ENCODE measurements at regions not wholly inside any gene's neighbourhood (a gene's known extent, or its start where the extent isn't known, plus 50 kb on each side); places are given as distances from the start of the nearest gene placed in this dataset.

GRCh38 chr16:73615071-73615940 lies 567.4 kb upstream of the ZFHX3 start:
- in situ Hi-C loops (cut with HindIII; ENCODE audit: low sequenced_read_pairs): no loop called here

DNA sequence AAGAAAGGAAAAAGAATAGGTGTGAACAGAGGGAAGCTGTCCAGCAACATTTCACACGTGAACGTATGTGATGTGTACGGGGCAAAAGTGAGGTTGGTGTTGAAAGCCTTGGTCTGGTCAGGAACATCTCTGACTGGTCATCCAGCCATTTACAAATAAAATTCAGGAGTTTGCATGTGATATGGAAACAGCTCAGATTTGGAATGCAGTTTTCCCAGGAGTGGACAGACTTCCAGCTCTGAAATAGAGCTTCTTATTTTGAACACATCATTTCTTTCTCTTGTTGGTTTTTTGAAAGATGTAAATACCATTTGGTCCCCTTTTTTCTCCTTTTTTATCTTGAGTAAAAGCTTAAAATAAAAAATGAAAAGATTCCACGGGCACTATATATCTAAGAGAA lies 566.2 kb upstream of the ZFHX3 start:
- in situ Hi-C loops (cut with HindIII; ENCODE audit: low sequenced_read_pairs): no loop called here

GRCh38 chr16:73610605-73611156 lies 562.8 kb upstream of the ZFHX3 start:
- in situ Hi-C loops (cut with HindIII; ENCODE audit: low sequenced_read_pairs): no loop called here

- in situ Hi-C loops (cut with HindIII; ENCODE audit: low sequenced_read_pairs): no loop called here
These were observed 562.2 kb upstream of the ZFHX3 start for GRCh38 chr16:73610160-73610559.

DNA sequence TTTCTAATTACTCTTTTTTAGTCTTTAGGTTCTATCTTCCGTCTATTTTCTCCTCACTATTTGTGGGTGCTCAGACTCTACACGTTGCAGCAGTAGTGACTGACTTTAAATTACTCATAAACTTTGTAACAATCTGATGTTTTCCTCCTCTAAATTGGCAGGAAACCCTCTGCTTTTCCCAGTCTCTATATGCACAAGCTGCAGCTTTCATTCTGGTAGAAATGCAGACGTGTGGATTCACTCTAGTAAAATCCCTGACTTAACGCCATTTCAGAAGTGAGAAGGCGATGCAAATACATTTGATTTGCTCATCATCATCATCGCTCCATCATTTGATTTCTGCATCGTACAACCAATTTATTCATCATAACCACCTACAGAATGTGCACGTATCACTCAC lies 561.0 kb upstream of the ZFHX3 start:
- in situ Hi-C loops (cut with HindIII; ENCODE audit: low sequenced_read_pairs): no loop called here

- in situ Hi-C loops (cut with HindIII; ENCODE audit: low sequenced_read_pairs): no loop called here
These were observed 557.4 kb upstream of the ZFHX3 start for GRCh38 chr16:73605309-73605708.

DNA sequence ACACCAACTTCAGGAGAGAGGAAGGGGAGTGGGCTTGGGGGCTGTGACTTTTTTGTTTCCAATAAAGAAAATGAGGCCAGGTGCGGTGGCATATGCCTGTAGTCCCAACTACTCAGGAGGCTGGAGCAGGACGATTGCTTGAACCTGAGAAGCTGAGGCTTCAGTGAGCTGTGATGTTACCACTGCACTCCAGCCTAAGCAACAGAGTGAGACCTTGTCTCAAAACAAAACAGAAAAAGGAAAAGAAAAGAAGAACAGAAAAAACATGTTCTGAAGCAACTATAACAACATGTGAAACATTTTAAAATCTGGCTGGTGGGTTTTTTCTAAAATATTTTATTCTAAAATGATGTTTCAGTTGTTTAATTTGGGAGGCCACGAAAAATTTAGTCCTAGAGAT lies 554.0 kb upstream of the ZFHX3 start:
- in situ Hi-C loops (cut with HindIII; ENCODE audit: low sequenced_read_pairs): no loop called here

DNA sequence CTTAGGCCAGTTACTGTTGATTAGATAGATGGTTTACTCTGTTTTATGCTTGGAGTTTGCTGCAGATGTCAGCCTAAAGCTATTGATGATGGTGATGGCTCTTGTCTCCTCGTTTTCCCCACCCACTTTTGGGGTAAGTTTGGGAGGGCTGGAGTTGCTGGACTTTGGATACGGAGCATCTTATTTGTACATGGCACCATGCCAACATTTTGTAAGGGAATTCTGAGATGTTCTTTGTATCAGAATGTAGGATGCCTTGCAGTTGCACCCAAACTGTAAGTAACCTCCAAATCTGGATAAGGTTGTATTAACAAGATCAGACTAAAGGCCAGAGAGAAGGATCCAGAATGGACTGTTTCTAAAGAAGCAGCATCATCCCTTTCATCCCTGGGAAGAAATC lies 551.9 kb upstream of the ZFHX3 start:
- in situ Hi-C loops (cut with HindIII; ENCODE audit: low sequenced_read_pairs): no loop called here

DNA sequence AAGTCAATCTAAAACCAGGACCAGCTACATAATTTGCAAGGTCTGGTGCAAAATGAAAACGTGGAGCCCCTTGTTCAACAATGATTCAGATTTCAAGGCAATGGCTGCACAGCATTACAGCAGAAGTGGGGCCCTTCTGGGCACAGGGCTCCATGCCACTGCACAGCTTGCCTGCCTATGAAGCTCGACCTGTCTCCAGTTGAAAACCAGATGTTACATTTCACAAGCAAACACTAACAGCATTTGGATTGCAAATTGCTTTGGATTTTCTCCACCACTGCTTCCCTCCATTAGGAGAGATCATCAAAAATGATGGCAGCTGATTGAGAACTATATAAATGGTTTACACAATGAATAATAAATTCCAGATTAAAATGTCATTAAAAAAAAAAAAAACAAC lies 551.4 kb upstream of the ZFHX3 start:
- in situ Hi-C loops (cut with HindIII; ENCODE audit: low sequenced_read_pairs): no loop called here

- in situ Hi-C loops (cut with HindIII; ENCODE audit: low sequenced_read_pairs): no loop called here
These were observed 536.2 kb upstream of the ZFHX3 start for GRCh38 chr16:73584157-73584556.

DNA sequence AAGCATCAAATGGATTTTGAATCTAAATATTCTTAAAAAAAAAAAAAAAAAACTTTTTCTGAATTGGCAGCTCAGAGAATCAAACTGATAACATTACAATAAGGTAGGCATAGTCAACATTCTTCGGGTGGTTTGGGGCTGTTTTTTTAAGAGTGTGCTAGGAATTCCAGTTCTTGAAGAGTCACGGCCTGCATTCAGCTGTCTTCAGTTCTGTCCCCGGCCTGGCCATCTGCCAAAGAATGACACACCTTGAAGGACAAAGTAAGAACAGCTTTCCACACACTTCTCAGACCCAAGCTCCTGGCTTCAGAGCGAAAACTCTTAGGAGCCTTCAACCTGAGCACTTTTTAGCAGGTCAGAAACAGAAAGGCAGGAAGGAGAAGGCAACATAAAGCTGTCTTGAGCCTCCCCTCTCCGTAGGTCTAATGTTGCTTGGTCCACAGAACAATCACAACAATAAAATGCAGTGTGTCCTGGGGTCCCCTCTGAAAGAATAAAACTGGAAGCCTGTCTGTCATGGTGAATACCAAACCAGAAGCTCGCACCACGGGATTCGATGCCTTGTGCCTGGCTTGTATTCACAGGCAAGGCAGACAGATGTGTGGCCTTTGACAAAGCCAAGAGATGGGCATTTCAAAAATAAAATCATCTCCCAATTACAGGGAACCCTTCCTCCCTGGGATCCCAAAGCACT lies 524.4 kb upstream of the ZFHX3 start:
- in situ Hi-C loops (cut with HindIII; ENCODE audit: low sequenced_read_pairs): loop anchor here (25.0 kb wide), 1 partner anchor 315 kb away; no protein-coding TSS in a partner anchor

GRCh38 chr16:73569266-73569980 lies 521.5 kb upstream of the ZFHX3 start:
- in situ Hi-C loops (cut with HindIII; ENCODE audit: low sequenced_read_pairs): loop anchor here (25.0 kb wide), 1 partner anchor 318 kb away; no protein-coding TSS in a partner anchor

DNA sequence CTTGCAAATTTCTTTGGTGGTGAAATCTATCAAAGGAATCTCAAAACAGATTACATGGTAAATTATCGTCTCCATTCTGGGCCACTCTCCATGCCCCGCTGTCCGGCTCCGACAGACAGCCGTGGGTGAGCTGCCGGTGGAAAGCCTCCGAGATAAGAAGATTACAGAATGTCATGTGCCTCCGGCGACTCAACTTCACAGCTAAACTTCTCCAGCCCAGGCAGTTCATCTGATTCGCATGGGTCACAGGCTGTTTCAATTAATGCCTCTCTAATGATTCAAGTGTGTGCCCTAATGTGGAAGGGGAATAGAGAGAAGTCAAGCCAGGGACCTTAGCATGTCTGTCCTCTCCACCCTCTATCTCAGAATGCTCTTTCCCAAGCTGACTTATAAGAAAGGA lies 520.8 kb upstream of the ZFHX3 start:
- in situ Hi-C loops (cut with HindIII; ENCODE audit: low sequenced_read_pairs): loop anchor here (25.0 kb wide), 1 partner anchor 319 kb away; no protein-coding TSS in a partner anchor

GRCh38 chr16:73565925-73566324 lies 518.0 kb upstream of the ZFHX3 start:
- in situ Hi-C loops (cut with HindIII; ENCODE audit: low sequenced_read_pairs): loop anchor here (25.0 kb wide), 1 partner anchor 321 kb away; no protein-coding TSS in a partner anchor

DNA sequence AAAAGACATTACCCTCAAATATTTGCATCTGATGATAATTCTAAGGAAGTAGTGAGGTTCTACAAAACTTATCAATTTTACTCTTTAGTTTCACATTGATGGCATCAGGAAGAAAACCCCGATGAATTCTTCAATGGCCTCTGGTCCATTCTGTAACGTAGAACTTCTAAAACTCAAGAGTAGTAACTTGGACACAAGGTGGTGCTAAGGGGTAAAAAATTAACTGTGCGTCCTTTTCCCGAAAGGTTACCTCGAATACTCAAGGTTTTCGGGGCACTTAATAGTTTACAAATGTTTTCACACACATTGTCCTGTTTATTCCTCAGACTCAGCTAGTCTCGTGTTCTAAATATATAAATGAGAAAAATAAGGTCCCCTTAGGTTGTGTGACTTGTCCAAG lies 517.3 kb upstream of the ZFHX3 start:
- in situ Hi-C loops (cut with HindIII; ENCODE audit: low sequenced_read_pairs): loop anchor here (25.0 kb wide), 1 partner anchor 322 kb away; no protein-coding TSS in a partner anchor

GRCh38 chr16:73563709-73564108 lies 515.8 kb upstream of the ZFHX3 start:
- in situ Hi-C loops (cut with HindIII; ENCODE audit: low sequenced_read_pairs): loop anchor here (25.0 kb wide), 1 partner anchor 324 kb away; no protein-coding TSS in a partner anchor

- in situ Hi-C loops (cut with HindIII; ENCODE audit: low sequenced_read_pairs): loop anchor here (25.0 kb wide), 1 partner anchor 327 kb away; no protein-coding TSS in a partner anchor
These were observed 512.6 kb upstream of the ZFHX3 start for GRCh38 chr16:73560497-73560896.

- in situ Hi-C loops (cut with HindIII; ENCODE audit: low sequenced_read_pairs): loop anchor here (10.0 to 25.0 kb wide), 2 partner anchors 329 to 1433 kb away; no protein-coding TSS in a partner anchor
These were observed 510.3 kb upstream of the ZFHX3 start for GRCh38 chr16:73558219-73558618.

DNA sequence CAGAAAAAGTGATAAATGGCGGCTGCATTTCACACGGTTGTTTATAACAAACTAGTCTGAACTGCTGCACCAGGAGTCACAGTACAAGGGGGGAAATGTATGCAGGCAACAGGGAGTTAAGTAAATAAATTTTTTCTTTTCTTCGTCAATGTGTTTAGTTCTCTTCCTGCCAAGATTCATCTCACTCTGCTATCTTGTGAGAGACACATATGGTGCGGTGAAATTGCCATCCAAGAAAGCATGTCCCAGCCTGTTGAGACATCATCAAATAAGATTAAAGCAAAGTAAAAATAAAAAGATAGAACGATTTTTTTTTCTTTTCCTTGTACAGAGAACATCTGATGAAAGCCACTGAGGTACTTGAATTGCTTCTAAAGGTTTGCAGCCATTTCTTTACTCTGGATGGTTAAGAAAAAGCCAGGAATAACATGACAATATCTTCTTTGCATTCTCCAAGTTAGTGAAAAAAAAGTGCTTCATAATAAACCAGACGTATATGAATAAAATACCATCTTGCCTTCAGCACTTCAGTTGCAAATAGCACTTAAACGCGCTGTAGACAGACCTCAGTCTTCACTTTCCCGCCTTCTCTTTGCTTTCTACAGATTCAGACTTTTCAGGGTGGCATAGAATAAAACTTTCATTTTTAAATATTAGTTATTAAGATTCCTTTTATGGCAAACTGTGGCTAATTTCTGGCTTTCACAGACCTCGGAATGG lies 506.2 kb upstream of the ZFHX3 start:
- in situ Hi-C loops (cut with HindIII; ENCODE audit: low sequenced_read_pairs): loop anchor here (10.0 to 25.0 kb wide), 2 partner anchors 333 to 1429 kb away; no protein-coding TSS in a partner anchor

All from DLD1 (cell line).